ENCODE measurements at regions not wholly inside any gene's neighbourhood (a gene's known extent, or its start where the extent isn't known, plus 50 kb on each side); places are given as distances from the start of the nearest gene placed in this dataset.
"Not testable (repeated sequence)": the region's sequence is repeated elsewhere in the genome, so short reads cannot be mapped to it uniquely, and the experiment has no call there.

DNA sequence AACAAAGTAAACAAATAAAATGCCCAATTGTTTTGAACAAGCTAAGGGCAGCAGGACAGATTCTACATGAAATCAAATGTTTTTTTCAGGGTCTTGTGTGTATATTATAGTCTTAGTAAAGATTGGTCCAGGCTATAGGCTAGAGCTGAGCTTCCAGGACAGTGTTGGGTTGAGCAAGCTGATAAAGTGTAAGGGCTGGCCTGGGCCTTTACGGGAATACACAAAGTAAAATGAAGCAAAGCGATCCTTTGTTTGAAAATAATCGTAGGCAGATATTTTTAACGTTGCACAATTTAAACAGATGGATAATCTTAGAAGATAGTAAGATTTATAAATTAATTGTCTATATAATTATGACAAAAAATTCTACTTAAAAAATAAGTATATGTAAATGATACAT, 1204.6 kb downstream of the OTOL1 start:
- 100% methylated on average over 1 of the region's 4 CpGs for WGBS, 2 experiments (ENCODE audit: insufficient coverage in 2 of 2)
- Histone ChIP-seq H3K27ac (ENCODE audit: low read depth, low read length, severe bottlenecking) (no peak overlapping the region), H3K9me3 (ENCODE audit: control insufficient read depth, low read length) (no peaks in the 10 kb centered on the region), H3K4me3 (ENCODE audit: extremely low read depth, insufficient read depth, low read length, poor library complexity, severe bottlenecking) (no peak overlapping the region), H3K36me3 (ENCODE audit: control insufficient read depth, insufficient read depth, low read length) (no peaks in the 10 kb centered on the region), H3K4me1 (ENCODE audit: control insufficient read depth, insufficient read depth, low read length, poor library complexity, severe bottlenecking) (no peaks in the 10 kb centered on the region)

GRCh38 chr3:162702768-162703385, 1206.3 kb downstream of the OTOL1 start:
- Histone ChIP-seq H3K4me1 (ENCODE audit: control insufficient read depth, insufficient read depth, low read length, poor library complexity, severe bottlenecking) (no peaks in the 10 kb centered on the region), H3K4me3 (ENCODE audit: extremely low read depth, insufficient read depth, low read length, poor library complexity, severe bottlenecking) (no peak overlapping the region), H3K9me3 (ENCODE audit: control insufficient read depth, low read length) (no peaks in the 10 kb centered on the region), H3K36me3 (ENCODE audit: control insufficient read depth, insufficient read depth, low read length) (no peaks in the 10 kb centered on the region), H3K27ac (ENCODE audit: low read depth, low read length, severe bottlenecking) (no peak overlapping the region)
- 88 to 90% methylated on average over 21 to 27 of the region's 31 CpGs for WGBS, 2 experiments (ENCODE audit: insufficient coverage in 2 of 2)

DNA sequence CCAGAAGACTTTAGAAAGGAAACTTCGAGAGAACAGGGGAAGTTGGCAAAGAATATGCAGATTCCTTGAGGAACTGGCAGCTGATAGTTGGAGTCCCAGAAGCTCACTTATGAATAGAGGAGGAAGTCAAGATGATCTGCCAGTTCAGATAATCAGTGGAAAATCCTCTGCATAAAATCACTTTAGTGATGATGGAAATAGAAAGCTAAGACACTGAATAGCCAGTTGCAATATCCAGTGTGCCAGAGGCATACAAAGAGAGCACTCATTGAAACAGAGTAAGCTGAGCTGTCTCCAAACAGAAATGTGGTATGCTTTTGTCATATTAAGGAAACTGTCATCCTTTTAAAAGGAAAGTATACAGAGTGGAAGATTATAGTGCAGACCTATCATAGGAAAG, 1207.6 kb downstream of the OTOL1 start:
- WGBS, 2 experiments (ENCODE audit: insufficient coverage in 2 of 2), result 63 to 86% methylated on average over 1 of the region's 1 CpG
- Histone ChIP-seq H3K27ac (ENCODE audit: low read depth, low read length, severe bottlenecking) (no peak overlapping the region), H3K9me3 (ENCODE audit: control insufficient read depth, low read length) (no peaks in the 10 kb centered on the region), H3K4me3 (ENCODE audit: extremely low read depth, insufficient read depth, low read length, poor library complexity, severe bottlenecking) (no peak overlapping the region), H3K4me1 (ENCODE audit: control insufficient read depth, insufficient read depth, low read length, poor library complexity, severe bottlenecking) (no peaks in the 10 kb centered on the region), H3K36me3 (ENCODE audit: control insufficient read depth, insufficient read depth, low read length) (no peaks in the 10 kb centered on the region)

- no peak overlapping the region for H3K27ac ChIP-seq (ENCODE audit: low read depth, low read length, severe bottlenecking)
- H3K9me3 ChIP-seq (ENCODE audit: control insufficient read depth, low read length), result no peaks in the 10 kb centered on the region
- 82% methylated on average over 3 of the region's 5 CpGs; no CpG with 5 or more reads in 1 of the 2 experiments for WGBS, 2 experiments (ENCODE audit: insufficient coverage in 2 of 2)
- no peak overlapping the region for H3K4me3 ChIP-seq (ENCODE audit: extremely low read depth, insufficient read depth, low read length, poor library complexity, severe bottlenecking)
- no peaks in the 10 kb centered on the region for H3K36me3 ChIP-seq (ENCODE audit: control insufficient read depth, insufficient read depth, low read length)
- H3K4me1 ChIP-seq (ENCODE audit: control insufficient read depth, insufficient read depth, low read length, poor library complexity, severe bottlenecking), result no peaks in the 10 kb centered on the region
These were observed 1208.3 kb downstream of the OTOL1 start for GRCh38 chr3:162704799-162705385.

DNA sequence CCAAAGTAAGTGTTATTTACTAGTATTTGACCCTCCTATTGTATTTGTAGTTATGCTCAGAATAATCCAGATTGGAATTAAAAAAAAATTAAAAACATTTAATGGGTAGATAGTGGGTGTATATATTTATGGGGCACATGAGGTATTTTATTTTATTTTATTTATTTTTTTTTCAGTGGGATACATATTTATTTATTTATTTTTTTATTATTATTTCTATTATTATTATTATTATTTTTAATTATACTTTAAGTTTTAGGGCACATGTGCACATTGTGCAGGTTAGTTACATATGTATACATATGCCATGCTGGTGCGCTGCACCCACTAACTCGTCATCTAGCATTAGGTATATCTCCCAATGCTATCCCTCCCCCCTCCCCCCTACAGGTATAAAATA, 1211.8 kb downstream of the OTOL1 start:
- not testable (repeated sequence) for H3K9me3 ChIP-seq (ENCODE audit: control insufficient read depth, low read length); H3K27ac ChIP-seq (ENCODE audit: low read depth, low read length, severe bottlenecking); H3K36me3 ChIP-seq (ENCODE audit: control insufficient read depth, insufficient read depth, low read length); H3K4me1 ChIP-seq (ENCODE audit: control insufficient read depth, insufficient read depth, low read length, poor library complexity, severe bottlenecking); H3K4me3 ChIP-seq (ENCODE audit: extremely low read depth, insufficient read depth, low read length, poor library complexity, severe bottlenecking)
- no CpG with 5 or more reads among the region's 2 CpGs for WGBS, 2 experiments (ENCODE audit: insufficient coverage in 2 of 2)

GRCh38 chr3:162708942-162709706, 1212.5 kb downstream of the OTOL1 start:
- WGBS, 2 experiments (ENCODE audit: insufficient coverage in 2 of 2), result 88 to 97% methylated on average over 9 to 10 of the region's 15 CpGs

DNA sequence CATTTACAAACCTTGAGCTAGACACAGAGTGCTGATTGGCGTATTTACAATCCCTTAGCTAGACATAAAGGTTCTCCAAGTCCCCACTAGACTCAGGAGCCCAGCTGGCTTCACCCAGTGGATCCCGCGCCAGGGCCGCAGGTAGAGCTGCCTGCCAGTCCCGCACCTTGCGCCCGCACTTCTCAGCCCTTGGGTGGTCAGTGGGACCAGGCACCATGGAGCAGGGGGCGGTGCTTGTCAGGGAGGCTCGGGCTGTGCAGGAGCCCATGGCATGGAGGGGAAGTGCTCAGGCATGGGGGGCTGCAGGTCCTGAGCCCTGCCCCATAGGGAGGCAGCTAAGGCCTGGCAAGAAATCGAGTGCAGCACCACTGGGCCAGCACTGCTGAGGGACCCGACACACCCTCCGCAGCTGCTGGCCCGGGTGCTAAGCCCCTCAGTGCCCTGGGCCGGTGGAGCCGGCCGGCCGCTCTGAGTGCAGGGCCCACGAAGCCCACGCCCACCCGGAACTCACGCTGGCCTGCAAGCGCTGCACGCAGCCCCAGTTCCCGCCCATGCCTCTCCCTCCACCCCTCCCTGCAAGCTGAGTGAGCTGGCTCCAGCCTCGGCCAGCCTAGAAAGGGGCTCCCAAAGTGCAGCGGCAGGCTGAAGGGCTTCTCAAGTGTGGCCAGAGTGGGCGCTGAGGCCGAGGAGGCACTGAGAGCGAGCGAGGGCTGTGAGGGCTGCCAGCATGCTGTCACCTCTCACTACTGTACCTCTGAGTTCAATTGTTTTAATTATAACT, 1213.9 kb downstream of the OTOL1 start:
- Histone ChIP-seq H3K36me3 (ENCODE audit: control insufficient read depth, insufficient read depth, low read length) (no peaks in the 10 kb centered on the region), H3K4me3 (ENCODE audit: extremely low read depth, insufficient read depth, low read length, poor library complexity, severe bottlenecking) (no peak overlapping the region), H3K9me3 (ENCODE audit: control insufficient read depth, low read length) (no peaks in the 10 kb centered on the region), H3K4me1 (ENCODE audit: control insufficient read depth, insufficient read depth, low read length, poor library complexity, severe bottlenecking) (no peaks in the 10 kb centered on the region), H3K27ac (ENCODE audit: low read depth, low read length, severe bottlenecking) (no peak overlapping the region)
- 80 to 91% methylated on average over 17 to 18 of the region's 30 CpGs for WGBS, 2 experiments (ENCODE audit: insufficient coverage in 2 of 2)

More at GRCh38 chr3:162708942-162709706, 1212.5 kb downstream of the OTOL1 start:
- not testable (repeated sequence) for H3K4me1 ChIP-seq (ENCODE audit: control insufficient read depth, insufficient read depth, low read length, poor library complexity, severe bottlenecking); H3K36me3 ChIP-seq (ENCODE audit: control insufficient read depth, insufficient read depth, low read length); H3K9me3 ChIP-seq (ENCODE audit: control insufficient read depth, low read length); H3K4me3 ChIP-seq (ENCODE audit: extremely low read depth, insufficient read depth, low read length, poor library complexity, severe bottlenecking); H3K27ac ChIP-seq (ENCODE audit: low read depth, low read length, severe bottlenecking)

DNA sequence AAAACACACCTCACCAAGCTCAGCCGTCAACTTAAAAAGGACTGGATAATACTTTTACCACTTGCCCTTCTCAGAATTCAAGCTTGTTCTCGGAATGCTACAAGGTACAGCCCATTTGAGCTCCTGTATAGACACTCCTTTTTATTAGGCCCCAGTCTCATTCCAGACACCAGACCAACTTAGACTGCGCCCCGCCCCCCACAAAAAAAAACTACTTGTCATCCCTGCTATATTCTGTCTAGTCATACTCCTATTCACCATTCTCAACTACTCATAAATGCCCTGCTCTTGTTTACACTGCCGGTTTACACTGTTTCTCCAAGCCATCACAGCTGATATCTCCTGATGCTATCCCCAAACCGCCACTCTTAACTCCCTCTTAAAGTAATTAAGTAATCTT, 1220.5 kb downstream of the OTOL1 start:
- not testable (repeated sequence) for H3K27ac ChIP-seq (ENCODE audit: low read depth, low read length, severe bottlenecking); H3K4me3 ChIP-seq (ENCODE audit: extremely low read depth, insufficient read depth, low read length, poor library complexity, severe bottlenecking); H3K4me1 ChIP-seq (ENCODE audit: control insufficient read depth, insufficient read depth, low read length, poor library complexity, severe bottlenecking); H3K36me3 ChIP-seq (ENCODE audit: control insufficient read depth, insufficient read depth, low read length); H3K9me3 ChIP-seq (ENCODE audit: control insufficient read depth, low read length)
- WGBS, 2 experiments (ENCODE audit: insufficient coverage in 2 of 2), result 0 to 57% methylated on average over 2 to 5 of the region's 6 CpGs

GRCh38 chr3:162718697-162719096, 1222.1 kb downstream of the OTOL1 start:
- H3K36me3 ChIP-seq (ENCODE audit: control insufficient read depth, insufficient read depth, low read length), result no peaks in the 10 kb centered on the region
- 82% methylated on average over 2 of the region's 2 CpGs; no CpG with 5 or more reads in 1 of the 2 experiments for WGBS, 2 experiments (ENCODE audit: insufficient coverage in 2 of 2)

GRCh38 chr3:162719684-162720341, 1223.2 kb downstream of the OTOL1 start:
- H3K36me3 ChIP-seq (ENCODE audit: control insufficient read depth, insufficient read depth, low read length), result no peaks in the 10 kb centered on the region
- H3K27ac ChIP-seq (ENCODE audit: low read depth, low read length, severe bottlenecking), result no peak overlapping the region
- peaks cover 10% of the 10 kb centered on the region for H3K4me1 ChIP-seq (ENCODE audit: control insufficient read depth, insufficient read depth, low read length, poor library complexity, severe bottlenecking)

More at GRCh38 chr3:162718697-162719096, 1222.1 kb downstream of the OTOL1 start:
- peaks cover 10% of the 10 kb centered on the region for H3K4me1 ChIP-seq (ENCODE audit: control insufficient read depth, insufficient read depth, low read length, poor library complexity, severe bottlenecking)
- H3K9me3 ChIP-seq (ENCODE audit: control insufficient read depth, low read length), result no peaks in the 10 kb centered on the region
- H3K4me3 ChIP-seq (ENCODE audit: extremely low read depth, insufficient read depth, low read length, poor library complexity, severe bottlenecking), result no peak overlapping the region
- no peak overlapping the region for H3K27ac ChIP-seq (ENCODE audit: low read depth, low read length, severe bottlenecking)

More at GRCh38 chr3:162719684-162720341, 1223.2 kb downstream of the OTOL1 start:
- Histone ChIP-seq H3K4me3 (ENCODE audit: extremely low read depth, insufficient read depth, low read length, poor library complexity, severe bottlenecking) (no peak overlapping the region), H3K9me3 (ENCODE audit: control insufficient read depth, low read length) (no peaks in the 10 kb centered on the region)
